MM.1S (cell line): ENCODE measurements at regions not wholly inside any gene's neighbourhood (a gene's known extent, or its start where the extent isn't known, plus 50 kb on each side); places are given as distances from the start of the nearest gene placed in this dataset.

Experiments used
- DNase-seq: peaks from one replicate; pipeline ENCODE4 v3.0.0-alpha.2; 2015
- H2AFZ ChIP-seq: fragments of 300-600 bp; sonication (generic); 2 replicates; pipeline ENCODE4 v1.6.0; 2016; ENCODE audit warnings: antibody characterized with exemption, low read length
- H3F3A ChIP-seq: fragments of 300-600 bp; sonication (generic); 2 replicates; pipeline ENCODE4 v1.6.1; 2016; ENCODE audit warnings: mild to moderate bottlenecking, antibody characterized with exemption, low read length, moderate library complexity, mixed read lengths; ENCODE audit not compliant: insufficient read depth
- H3K27ac ChIP-seq: fragments of 300-600 bp; sonication (generic); 2 replicates; pipeline ENCODE4 v1.5.1; 2016; ENCODE audit warnings: mild to moderate bottlenecking, low read length
- H3K27me3 ChIP-seq: fragments of 300-600 bp; sonication (generic); replicated peaks from 2 replicates; pipeline ENCODE4 v1.6.0; 2016; ENCODE audit warnings: low read length; ENCODE audit not compliant: insufficient read depth
- H3K36me3 ChIP-seq: fragments of 300-600 bp; sonication (generic); replicated peaks from 2 replicates; pipeline ENCODE4 v1.6.1; 2016; ENCODE audit warnings: mild to moderate bottlenecking, low read length, mixed read lengths; ENCODE audit not compliant: insufficient read depth
- H3K4me1 ChIP-seq: fragments of 300-600 bp; sonication (generic); 2 replicates; pipeline ENCODE4 v1.6.1; 2016; ENCODE audit warnings: low read length, mixed read lengths
- H3K4me2 ChIP-seq: fragments of 300-600 bp; sonication (generic); 2 replicates; pipeline ENCODE4 v1.6.0; 2016; ENCODE audit warnings: low read depth, low read length
- H3K4me3 ChIP-seq: fragments of 300-600 bp; sonication (generic); 2 replicates; pipeline ENCODE4 v1.5.1; 2016; ENCODE audit warnings: low read length, mixed read lengths
- H3K79me2 ChIP-seq: fragments of 300-600 bp; sonication (generic); 2 replicates; pipeline ENCODE4 v1.6.1; 2016; ENCODE audit warnings: mixed run types, low read length, mixed read lengths
- H3K9ac ChIP-seq: fragments of 300-600 bp; sonication (generic); 2 replicates; pipeline ENCODE4 v1.6.1; 2016; ENCODE audit warnings: low read length, mixed read lengths
- H3K9me2 ChIP-seq: fragments of 300-600 bp; sonication (generic); replicated peaks from 2 replicates; pipeline ENCODE4 v1.6.1; 2016; ENCODE audit warnings: mild to moderate bottlenecking, low read length, mixed read lengths; ENCODE audit not compliant: insufficient read depth
- H3K9me3 ChIP-seq: fragments of 300-600 bp; sonication (generic); replicated peaks from 2 replicates; pipeline ENCODE4 v1.6.1; 2016; ENCODE audit warnings: mild to moderate bottlenecking, low read length, mixed read lengths; ENCODE audit not compliant: insufficient read depth
- H4K20me1 ChIP-seq: fragments of 300-600 bp; sonication (generic); 2 replicates; pipeline ENCODE4 v1.6.1; 2016; ENCODE audit warnings: mild to moderate bottlenecking, low read length, moderate library complexity, mixed read lengths; ENCODE audit not compliant: insufficient read depth
- CTCF ChIP-seq: fragments of 300-600 bp; sonication (generic); IDR thresholded peaks from 2 replicates; pipeline ENCODE4 v1.5.1; 2016; ENCODE audit warnings: antibody characterized with exemption, low read length, mixed read lengths
- EZH2 ChIP-seq: fragments of 300-600 bp; sonication (generic); optimal IDR thresholded peaks from 2 replicates; pipeline ENCODE3; 2017; ENCODE audit warnings: low read depth, mild to moderate bottlenecking, antibody characterized with exemption, low read length, mixed read lengths
- EZH2phosphoT487 ChIP-seq: fragments of 300-600 bp; sonication (generic); IDR thresholded peaks from 2 replicates; pipeline ENCODE4 v1.6.1; 2018; ENCODE audit warnings: antibody characterized with exemption, low read length

DNA sequence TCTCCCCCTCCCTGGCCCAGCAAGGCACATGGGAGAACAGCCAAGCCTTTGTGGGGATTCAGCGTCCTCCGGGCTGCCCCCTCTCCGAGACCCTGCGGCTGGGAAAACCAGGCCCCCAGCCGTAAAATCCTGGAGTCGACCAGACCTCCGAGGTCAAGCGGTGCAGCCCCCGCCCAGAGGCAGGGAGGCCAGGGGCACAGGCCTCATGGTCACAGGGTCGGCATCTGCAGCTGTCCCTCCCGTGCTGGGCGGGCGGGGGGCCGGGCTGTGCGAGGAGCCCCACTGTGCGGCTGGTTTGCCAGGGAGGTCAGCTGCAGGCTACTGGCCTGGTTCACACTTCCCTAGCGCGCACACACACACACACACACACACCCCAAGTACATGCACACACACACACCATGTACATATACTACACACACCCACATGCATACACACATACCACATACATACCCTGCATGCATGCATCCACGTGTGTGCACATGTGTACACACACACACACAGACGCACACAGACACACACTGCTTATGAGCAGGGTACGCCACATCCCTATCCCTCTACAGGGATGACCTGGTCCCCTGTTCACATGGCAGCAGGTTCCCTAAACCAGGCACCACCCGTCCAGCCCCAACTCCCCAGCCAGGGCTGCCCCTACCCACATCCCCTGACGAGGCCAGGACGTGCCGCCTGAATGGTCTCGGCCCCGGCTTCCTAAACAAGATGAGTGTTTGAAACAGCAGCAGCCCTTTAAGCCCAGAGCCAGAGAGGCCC is 108.9 kb upstream of the CIBAR2 start:
- no peak overlapping the region for H3K27ac ChIP-seq
- H3K9me2 ChIP-seq, result no peaks in the 10 kb centered on the region
- peaks cover 46% of the 10 kb centered on the region for H3K27me3 ChIP-seq
- no peaks in the 10 kb centered on the region for H4K20me1 ChIP-seq
- TF ChIP-seq EZH2phosphoT487, result no peak
- TF ChIP-seq EZH2, result no peak
- no peak for TF ChIP-seq CTCF
- no peak overlapping the region for H3K9ac ChIP-seq
- DNase-seq, result no peak
- no peak overlapping the region for H3K4me2 ChIP-seq
- H3K4me1 ChIP-seq, result no peaks in the 10 kb centered on the region
- H2AFZ ChIP-seq, result no peak overlapping the region
- H3K9me3 ChIP-seq, result no peaks in the 10 kb centered on the region
- H3F3A ChIP-seq, result no peaks in the 10 kb centered on the region
- H3K36me3 ChIP-seq, result no peaks in the 10 kb centered on the region
- no peak overlapping the region for H3K4me3 ChIP-seq
- H3K79me2 ChIP-seq, result no peaks in the 10 kb centered on the region

DNA sequence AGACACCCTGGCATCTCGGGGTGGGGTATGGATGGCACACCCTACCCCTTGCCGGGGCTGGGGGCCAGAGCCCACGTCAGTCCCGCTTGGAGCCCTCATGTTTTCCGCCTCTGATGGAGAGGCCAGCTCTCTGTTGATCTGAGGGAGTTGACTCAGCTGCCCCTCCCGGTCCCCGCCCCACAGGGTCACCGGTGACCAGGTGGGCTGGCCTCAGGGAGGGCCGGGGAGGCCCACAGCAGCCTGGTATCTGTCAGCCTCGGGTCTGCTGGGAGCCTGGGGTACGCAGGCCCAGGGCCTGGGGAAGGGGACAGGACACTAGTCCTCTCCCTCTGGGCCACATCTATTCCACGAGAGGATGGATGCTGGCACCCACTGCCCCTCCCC is 109.5 kb upstream of the CIBAR2 start:
- Histone ChIP-seq H3K9ac (no peak overlapping the region), H3K4me1 (no peaks in the 10 kb centered on the region), H3K79me2 (no peaks in the 10 kb centered on the region), H3K27me3 (peaks cover 49% of the 10 kb centered on the region), H3F3A (no peaks in the 10 kb centered on the region), H3K4me2 (no peak overlapping the region), H3K9me3 (no peaks in the 10 kb centered on the region), H3K27ac (no peak overlapping the region), H4K20me1 (no peaks in the 10 kb centered on the region), H3K9me2 (no peaks in the 10 kb centered on the region), H3K4me3 (no peak overlapping the region), H3K36me3 (no peaks in the 10 kb centered on the region), H2AFZ (no peak overlapping the region)
- TF ChIP-seq EZH2 (no peak), CTCF (no peak), EZH2phosphoT487 (no peak)
- DNase-seq, result no peak

GRCh38 chr16:85222155-85222863 is 110.0 kb upstream of the CIBAR2 start:
- Histone ChIP-seq H3K4me3 (no peak overlapping the region), H3K79me2 (no peaks in the 10 kb centered on the region), H3K9ac (no peak overlapping the region), H3K9me2 (no peaks in the 10 kb centered on the region), H3K9me3 (no peaks in the 10 kb centered on the region), H2AFZ (no peak overlapping the region), H3F3A (no peaks in the 10 kb centered on the region), H3K4me2 (no peak overlapping the region), H3K36me3 (no peaks in the 10 kb centered on the region), H3K4me1 (no peaks in the 10 kb centered on the region), H4K20me1 (no peaks in the 10 kb centered on the region), H3K27me3 (peaks cover 54% of the 10 kb centered on the region), H3K27ac (no peak overlapping the region)
- TF ChIP-seq EZH2phosphoT487 (no peak), EZH2 (no peak), CTCF (no peak)
- DNase-seq, result no peak
